Astrocyte of the cerebellum (primary cell): ENCODE measurements at regions not wholly inside any gene's neighbourhood (a gene's known extent, or its start where the extent isn't known, plus 50 kb on each side); places are given as distances from the start of the nearest gene placed in this dataset.

Experiments
- DNase-seq: peaks from one replicate; pipeline ENCODE4 v3.0.0-alpha.2; 2011; ENCODE audit warnings: low read depth
- H3K4me3 ChIP-seq: 2 replicates; pipeline ENCODE4 v1.5.1; 2011; ENCODE audit warnings: mild to moderate bottlenecking, low read depth, low read length, moderate library complexity
- CTCF ChIP-seq: IDR thresholded peaks from 2 replicates; pipeline ENCODE4 v1.5.1; 2012; ENCODE audit warnings: low read length, low read depth, moderate library complexity, mild to moderate bottlenecking; ENCODE audit errors: missing control alignments
- in situ Hi-C: cut with HindIII; loops from 2 replicates; pipeline ENCODE4 v1.10.0; 2017; ENCODE audit warnings: low sequenced_read_pairs

- no peak for DNase-seq
- in situ Hi-C loops: no loop called here
- no peak overlapping the region for H3K4me3 ChIP-seq
- no peak for TF ChIP-seq CTCF
Measured at GRCh38 chr12:114878781-114879180, 194.8 kb upstream of the TBX3 start.

- TF ChIP-seq CTCF: no peak
- no peak for DNase-seq
- H3K4me3 ChIP-seq: no peak overlapping the region
- in situ Hi-C loops: no loop called here
Measured at GRCh38 chr12:114876968-114877680, 193.1 kb upstream of the TBX3 start.

- no peak for TF ChIP-seq CTCF
- H3K4me3 ChIP-seq: no peak overlapping the region
- DNase-seq: no peak
- in situ Hi-C loops: no loop called here
Measured at GRCh38 chr12:114875313-114875712, 191.3 kb upstream of the TBX3 start.

GRCh38 chr12:114873656-114874055 is 189.7 kb upstream of the TBX3 start:
- in situ Hi-C loops: no loop called here
- H3K4me3 ChIP-seq: no peak overlapping the region
- TF ChIP-seq CTCF: no peak
- no peak for DNase-seq

GRCh38 chr12:114868995-114869834 is 185.2 kb upstream of the TBX3 start:
- TF ChIP-seq CTCF: no peak
- no peak for DNase-seq
- no peak overlapping the region for H3K4me3 ChIP-seq
- in situ Hi-C loops: no loop called here

- in situ Hi-C loops: no loop called here
- no peak for DNase-seq
- no peak for TF ChIP-seq CTCF
- H3K4me3 ChIP-seq: no peak overlapping the region
Measured at GRCh38 chr12:114866331-114866730, 182.4 kb upstream of the TBX3 start.
